Progenitor cell of endocrine pancreas (in vitro differentiated cells): ENCODE measurements at regions not wholly inside any gene's neighbourhood (a gene's known extent, or its start where the extent isn't known, plus 50 kb on each side); places are given as distances from the start of the nearest gene placed in this dataset.
"Not testable (repeated sequence)": the region's sequence is repeated elsewhere in the genome, so short reads cannot be mapped to it uniquely, and the experiment has no call there.

Experiments
- DNase-seq: peaks from one replicate; pipeline ENCODE4 v3.0.0; 2021; ENCODE audit warnings: low spot score; ENCODE audit not compliant: unreplicated experiment
- H3K27ac Mint-ChIP-seq: 2 replicates; pipeline ENCODE4 v1.8.0; 2021; ENCODE audit warnings: mild to moderate bottlenecking, moderate library complexity, mixed read lengths
- H3K27me3 Mint-ChIP-seq: 2 replicates; pipeline ENCODE4 v1.8.0; 2021; ENCODE audit warnings: mixed read lengths
- H3K36me3 Mint-ChIP-seq: 2 replicates; pipeline ENCODE4 v1.8.0; 2022; ENCODE audit warnings: mixed read lengths; ENCODE audit not compliant: insufficient read depth
- H3K4me1 Mint-ChIP-seq: 2 replicates; pipeline ENCODE4 v1.8.0; 2021; ENCODE audit warnings: low read depth, mixed read lengths
- H3K4me3 Mint-ChIP-seq: 2 replicates; pipeline ENCODE4 v1.8.0; 2021; ENCODE audit warnings: low read depth, mild to moderate bottlenecking, moderate library complexity, mixed read lengths
- H3K9me3 Mint-ChIP-seq: 2 replicates; pipeline ENCODE4 v1.8.0; 2021; ENCODE audit warnings: low read depth, mixed read lengths
- TF ChIP-seq, protein P1 (sequence below): fragments of 200-600 bp; sonication (generic); IDR thresholded peaks from one replicate; pipeline ENCODE4 v1.5.0; 2021; ENCODE audit warnings: antibody characterized with exemption, mild to moderate bottlenecking; ENCODE audit not compliant: unreplicated experiment

DNA sequence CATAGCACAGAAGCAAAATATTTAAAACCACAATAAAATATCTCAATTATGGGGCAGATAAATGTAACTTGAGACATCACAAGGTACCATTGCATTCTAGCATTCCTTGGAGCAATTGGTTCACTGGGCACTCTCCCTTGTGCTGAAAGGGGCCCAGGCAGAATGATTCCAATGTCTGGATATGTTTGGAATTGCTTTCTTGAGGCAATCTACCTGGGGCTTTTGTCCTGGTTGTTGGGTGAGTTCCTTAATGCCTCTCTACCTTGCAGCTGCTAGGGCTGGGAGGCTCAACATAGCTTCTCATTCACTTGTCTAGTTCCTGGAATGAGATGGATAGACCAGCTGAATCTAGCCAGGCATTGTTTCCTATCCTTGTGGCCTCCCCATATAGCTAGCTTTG lies 539.6 kb upstream of the FSHR start:
- H3K4me3 Mint-ChIP-seq = no peak overlapping the region
- no peak overlapping the region for H3K27ac Mint-ChIP-seq
- no peaks in the 10 kb centered on the region for H3K9me3 Mint-ChIP-seq
- TF ChIP-seq, protein P1, sequence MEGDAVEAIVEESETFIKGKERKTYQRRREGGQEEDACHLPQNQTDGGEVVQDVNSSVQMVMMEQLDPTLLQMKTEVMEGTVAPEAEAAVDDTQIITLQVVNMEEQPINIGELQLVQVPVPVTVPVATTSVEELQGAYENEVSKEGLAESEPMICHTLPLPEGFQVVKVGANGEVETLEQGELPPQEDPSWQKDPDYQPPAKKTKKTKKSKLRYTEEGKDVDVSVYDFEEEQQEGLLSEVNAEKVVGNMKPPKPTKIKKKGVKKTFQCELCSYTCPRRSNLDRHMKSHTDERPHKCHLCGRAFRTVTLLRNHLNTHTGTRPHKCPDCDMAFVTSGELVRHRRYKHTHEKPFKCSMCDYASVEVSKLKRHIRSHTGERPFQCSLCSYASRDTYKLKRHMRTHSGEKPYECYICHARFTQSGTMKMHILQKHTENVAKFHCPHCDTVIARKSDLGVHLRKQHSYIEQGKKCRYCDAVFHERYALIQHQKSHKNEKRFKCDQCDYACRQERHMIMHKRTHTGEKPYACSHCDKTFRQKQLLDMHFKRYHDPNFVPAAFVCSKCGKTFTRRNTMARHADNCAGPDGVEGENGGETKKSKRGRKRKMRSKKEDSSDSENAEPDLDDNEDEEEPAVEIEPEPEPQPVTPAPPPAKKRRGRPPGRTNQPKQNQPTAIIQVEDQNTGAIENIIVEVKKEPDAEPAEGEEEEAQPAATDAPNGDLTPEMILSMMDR = no peak
- H3K4me1 Mint-ChIP-seq = no peaks in the 10 kb centered on the region
- no peaks in the 10 kb centered on the region for H3K27me3 Mint-ChIP-seq
- no peaks in the 10 kb centered on the region for H3K36me3 Mint-ChIP-seq
- DNase-seq = no peak

DNA sequence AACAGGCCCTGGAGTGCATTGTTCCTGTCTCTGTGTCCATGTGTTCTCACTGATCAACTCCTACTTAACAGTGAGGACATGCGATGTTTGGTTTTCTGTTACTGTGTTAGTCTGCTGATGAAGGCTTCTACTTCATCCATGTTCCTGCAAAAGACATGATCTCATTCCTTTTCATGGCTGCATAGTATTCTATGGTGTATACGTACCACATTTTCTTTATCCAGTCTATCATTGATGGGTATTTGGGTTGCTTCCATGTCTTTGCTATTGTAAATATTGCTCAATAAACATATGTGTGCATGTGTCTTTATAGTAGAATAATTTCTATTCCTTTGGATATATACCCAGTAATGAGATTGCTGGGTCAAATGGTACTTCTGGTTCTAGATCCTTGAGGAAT lies 537.7 kb upstream of the FSHR start:
- H3K4me1 Mint-ChIP-seq, H3K9me3 Mint-ChIP-seq, H3K4me3 Mint-ChIP-seq, DNase-seq, H3K27me3 Mint-ChIP-seq, H3K27ac Mint-ChIP-seq, H3K36me3 Mint-ChIP-seq: not testable (repeated sequence)

DNA sequence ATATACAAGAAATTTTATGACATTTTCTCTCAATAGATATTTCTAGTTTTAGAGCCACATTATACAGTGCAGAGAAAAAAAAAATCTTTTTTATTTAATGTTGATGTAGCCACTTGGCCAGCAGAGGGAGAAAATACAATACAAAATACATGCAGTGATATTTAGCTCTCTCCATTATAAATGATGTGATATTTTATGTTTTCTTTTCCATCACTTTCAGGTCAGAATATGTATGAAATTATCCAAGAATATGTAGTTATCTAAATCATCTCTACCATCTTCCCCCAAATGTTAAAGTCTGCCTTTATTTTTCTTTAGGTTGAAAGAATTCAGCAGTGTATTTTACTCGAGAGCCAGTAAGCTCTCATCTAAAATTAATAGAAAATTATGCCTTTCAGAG lies 533.6 kb upstream of the FSHR start:
- TF ChIP-seq, protein P1 = peak; percentile 61
- no peak for DNase-seq
- H3K27me3 Mint-ChIP-seq = no peaks in the 10 kb centered on the region
- H3K4me1 Mint-ChIP-seq = no peaks in the 10 kb centered on the region
- no peaks in the 10 kb centered on the region for H3K36me3 Mint-ChIP-seq
- no peak overlapping the region for H3K27ac Mint-ChIP-seq
- H3K9me3 Mint-ChIP-seq = no peaks in the 10 kb centered on the region
- no peak overlapping the region for H3K4me3 Mint-ChIP-seq

DNA sequence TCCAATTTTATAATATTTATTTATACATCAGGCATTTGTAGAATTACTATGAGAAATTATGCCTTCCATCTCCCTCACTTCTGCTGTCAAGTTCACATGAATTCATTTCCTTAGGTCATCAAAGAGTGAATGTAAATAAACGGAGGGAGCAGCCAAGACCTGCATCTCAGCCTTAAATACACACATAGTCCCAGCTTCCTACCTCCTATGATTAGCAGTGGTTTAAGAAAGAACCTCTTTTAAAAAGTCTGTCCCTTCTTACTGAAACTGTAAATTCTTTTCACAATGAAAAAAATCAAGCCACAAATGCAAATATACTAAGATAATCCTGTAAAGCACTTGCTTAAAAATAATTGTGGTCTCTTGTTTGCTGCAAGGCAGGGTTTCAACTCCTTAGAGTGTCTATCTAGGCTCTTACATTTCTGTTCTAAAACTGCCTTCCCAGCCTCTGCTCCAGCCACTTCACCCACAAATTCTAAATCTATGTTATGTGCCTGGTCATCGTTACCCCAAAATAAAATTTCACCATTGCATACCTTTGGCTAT lies 532.7 kb upstream of the FSHR start:
- no peak overlapping the region for H3K4me3 Mint-ChIP-seq
- H3K27me3 Mint-ChIP-seq = no peaks in the 10 kb centered on the region
- DNase-seq = no peak
- no peaks in the 10 kb centered on the region for H3K36me3 Mint-ChIP-seq
- H3K9me3 Mint-ChIP-seq = no peaks in the 10 kb centered on the region
- H3K27ac Mint-ChIP-seq = no peak overlapping the region
- TF ChIP-seq, protein P1 = no peak
- H3K4me1 Mint-ChIP-seq = no peaks in the 10 kb centered on the region

DNA sequence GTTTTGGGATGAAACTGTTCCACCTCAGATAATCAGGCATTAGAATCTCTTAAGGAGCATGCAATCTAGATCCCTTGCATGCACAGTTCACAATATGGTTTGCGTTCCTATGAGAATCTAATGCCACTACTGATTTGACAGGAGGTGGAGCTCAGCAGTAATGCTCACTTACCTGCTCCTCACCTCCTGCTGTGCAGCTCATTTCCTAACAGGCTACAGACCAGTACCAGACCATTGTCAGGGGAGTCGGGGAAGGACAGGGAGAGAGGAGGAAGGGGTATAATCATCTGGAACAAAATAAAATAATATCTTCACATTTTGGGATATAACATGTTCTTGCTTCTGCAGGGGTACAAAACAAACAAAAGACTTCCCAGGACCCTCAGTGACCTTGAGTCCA lies 532.0 kb upstream of the FSHR start:
- no peaks in the 10 kb centered on the region for H3K36me3 Mint-ChIP-seq
- no peak overlapping the region for H3K27ac Mint-ChIP-seq
- TF ChIP-seq, protein P1 = no peak
- no peaks in the 10 kb centered on the region for H3K4me1 Mint-ChIP-seq
- DNase-seq = no peak
- no peaks in the 10 kb centered on the region for H3K9me3 Mint-ChIP-seq
- no peak overlapping the region for H3K4me3 Mint-ChIP-seq
- no peaks in the 10 kb centered on the region for H3K27me3 Mint-ChIP-seq

DNA sequence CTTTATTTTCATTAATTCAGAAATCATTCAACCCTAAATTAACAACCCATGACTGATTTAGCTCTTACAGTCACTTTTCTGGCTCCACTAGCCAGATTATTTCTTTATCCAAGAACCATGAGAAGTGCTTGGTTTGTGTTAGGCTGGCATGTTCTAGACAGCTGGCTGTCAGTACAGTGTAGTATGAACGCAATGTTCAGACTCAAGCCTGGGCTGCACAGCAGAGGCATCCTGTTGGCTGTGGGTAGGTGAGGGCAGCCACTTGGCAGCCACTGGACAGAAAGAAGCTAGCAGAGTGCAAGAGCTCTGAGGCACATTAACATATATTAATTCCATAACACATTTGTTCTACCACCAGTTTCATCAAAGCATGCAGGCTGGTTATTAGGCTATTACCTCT lies 522.9 kb upstream of the FSHR start:
- no peaks in the 10 kb centered on the region for H3K36me3 Mint-ChIP-seq
- no peaks in the 10 kb centered on the region for H3K9me3 Mint-ChIP-seq
- H3K27me3 Mint-ChIP-seq = no peaks in the 10 kb centered on the region
- H3K4me1 Mint-ChIP-seq = no peaks in the 10 kb centered on the region
- TF ChIP-seq, protein P1 = no peak
- H3K4me3 Mint-ChIP-seq = no peak overlapping the region
- no peak for DNase-seq
- H3K27ac Mint-ChIP-seq = no peak overlapping the region
